PFSK-1 (cell line): ENCODE measurements at regions not wholly inside any gene's neighbourhood (a gene's known extent, or its start where the extent isn't known, plus 50 kb on each side); places are given as distances from the start of the nearest gene placed in this dataset.

Experiments
- FOXP2 ChIP-seq: optimal IDR thresholded peaks from 2 replicates; pipeline ENCODE3; 2011; ENCODE audit warnings: borderline replicate concordance, control low read depth, inconsistent platforms; ENCODE audit not compliant: insufficient read depth; ENCODE audit errors: extremely low read length, extremely low read depth
- POLR2AphosphoS5 ChIP-seq: IDR thresholded peaks from 2 replicates; pipeline ENCODE4 v1.6.1; 2012; ENCODE audit warnings: low read depth, mild to moderate bottlenecking, control low read depth, low read length, moderate library complexity
- SIN3A ChIP-seq: IDR thresholded peaks from 2 replicates; pipeline ENCODE4 v1.6.1; 2012; ENCODE audit warnings: mild to moderate bottlenecking, low read length, moderate library complexity, borderline replicate concordance; ENCODE audit not compliant: insufficient read depth
- TAF1 ChIP-seq: IDR thresholded peaks from 2 replicates; pipeline ENCODE4 v1.6.1; 2012; ENCODE audit warnings: low read length, control low read depth, borderline replicate concordance; ENCODE audit not compliant: insufficient read depth
- TF ChIP-seq, protein P1 (sequence below), 2 experiments: IDR thresholded peaks; 2 replicates each; pipeline versions ENCODE4 v1.6.1 to v1.8.0; 2011 to 2012; ENCODE audit warnings: low read depth in 2 of 2, low read length in 2 of 2, control low read depth in 1 of 2, inconsistent platforms in 1 of 2, mild to moderate bottlenecking in 1 of 2, moderate library complexity in 1 of 2; ENCODE audit not compliant: insufficient read depth in 1 of 2

DNA sequence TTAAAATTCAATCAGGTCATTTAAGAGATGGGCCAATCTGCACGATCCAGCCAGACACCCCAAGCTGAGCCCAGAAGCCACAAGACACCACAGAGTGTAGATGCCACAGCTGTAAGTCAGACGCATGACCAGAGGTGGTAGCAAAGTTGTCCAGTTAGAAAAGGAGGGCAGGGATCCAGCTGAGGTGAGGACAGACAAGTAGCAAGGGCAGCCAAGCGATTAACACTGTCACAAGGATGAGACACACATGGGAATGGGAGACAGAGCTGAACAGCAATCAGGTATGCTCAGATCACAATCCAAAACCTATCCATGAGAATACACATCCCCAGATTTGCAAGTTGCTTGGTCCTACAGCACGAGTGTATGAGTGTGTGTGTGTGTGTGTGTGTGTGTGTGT lies 143.4 kb upstream of the STK17B start:
- TF ChIP-seq TAF1 = no peak
- no peak for TF ChIP-seq FOXP2
- TF ChIP-seq SIN3A = no peak

DNA sequence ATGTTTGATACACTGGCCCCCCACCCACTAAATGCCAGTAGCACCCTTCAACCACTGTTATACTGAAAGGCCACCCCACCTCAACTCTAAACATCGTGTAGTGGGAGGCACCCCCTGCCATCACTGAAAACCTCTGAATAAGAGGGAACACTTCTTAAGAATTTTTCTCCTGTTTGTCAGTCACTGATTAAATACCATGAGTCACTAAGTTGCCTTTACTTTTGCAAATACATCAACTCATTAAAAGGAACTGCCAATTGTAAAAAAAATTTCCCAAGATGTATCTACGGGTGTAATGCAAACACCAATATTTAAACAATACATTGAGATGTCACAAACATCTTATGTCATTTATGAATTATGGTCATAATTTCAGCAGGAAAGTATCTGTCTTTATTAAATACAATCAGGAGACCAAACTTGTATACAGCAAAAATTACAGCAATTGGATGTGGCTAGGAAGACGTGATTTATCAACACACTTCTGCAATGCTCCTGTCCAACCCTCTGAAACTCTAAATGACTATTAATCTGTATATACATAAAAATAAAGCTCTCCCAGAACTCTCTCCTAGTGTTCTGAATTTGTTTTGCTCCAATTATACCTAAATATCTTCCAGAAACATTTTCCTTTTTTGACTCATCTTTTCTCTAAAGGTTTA lies 144.1 kb upstream of the STK17B start:
- TF ChIP-seq, protein P1, sequence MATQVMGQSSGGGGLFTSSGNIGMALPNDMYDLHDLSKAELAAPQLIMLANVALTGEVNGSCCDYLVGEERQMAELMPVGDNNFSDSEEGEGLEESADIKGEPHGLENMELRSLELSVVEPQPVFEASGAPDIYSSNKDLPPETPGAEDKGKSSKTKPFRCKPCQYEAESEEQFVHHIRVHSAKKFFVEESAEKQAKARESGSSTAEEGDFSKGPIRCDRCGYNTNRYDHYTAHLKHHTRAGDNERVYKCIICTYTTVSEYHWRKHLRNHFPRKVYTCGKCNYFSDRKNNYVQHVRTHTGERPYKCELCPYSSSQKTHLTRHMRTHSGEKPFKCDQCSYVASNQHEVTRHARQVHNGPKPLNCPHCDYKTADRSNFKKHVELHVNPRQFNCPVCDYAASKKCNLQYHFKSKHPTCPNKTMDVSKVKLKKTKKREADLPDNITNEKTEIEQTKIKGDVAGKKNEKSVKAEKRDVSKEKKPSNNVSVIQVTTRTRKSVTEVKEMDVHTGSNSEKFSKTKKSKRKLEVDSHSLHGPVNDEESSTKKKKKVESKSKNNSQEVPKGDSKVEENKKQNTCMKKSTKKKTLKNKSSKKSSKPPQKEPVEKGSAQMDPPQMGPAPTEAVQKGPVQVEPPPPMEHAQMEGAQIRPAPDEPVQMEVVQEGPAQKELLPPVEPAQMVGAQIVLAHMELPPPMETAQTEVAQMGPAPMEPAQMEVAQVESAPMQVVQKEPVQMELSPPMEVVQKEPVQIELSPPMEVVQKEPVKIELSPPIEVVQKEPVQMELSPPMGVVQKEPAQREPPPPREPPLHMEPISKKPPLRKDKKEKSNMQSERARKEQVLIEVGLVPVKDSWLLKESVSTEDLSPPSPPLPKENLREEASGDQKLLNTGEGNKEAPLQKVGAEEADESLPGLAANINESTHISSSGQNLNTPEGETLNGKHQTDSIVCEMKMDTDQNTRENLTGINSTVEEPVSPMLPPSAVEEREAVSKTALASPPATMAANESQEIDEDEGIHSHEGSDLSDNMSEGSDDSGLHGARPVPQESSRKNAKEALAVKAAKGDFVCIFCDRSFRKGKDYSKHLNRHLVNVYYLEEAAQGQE (IDR thresholded peaks at IDR 0.05; ENCODE audit: insufficient read depth in 1 of 2, low read depth in 2 of 2, low read length in 2 of 2) = no peak
- TF ChIP-seq POLR2AphosphoS5 = no peak
- no peak for TF ChIP-seq TAF1

DNA sequence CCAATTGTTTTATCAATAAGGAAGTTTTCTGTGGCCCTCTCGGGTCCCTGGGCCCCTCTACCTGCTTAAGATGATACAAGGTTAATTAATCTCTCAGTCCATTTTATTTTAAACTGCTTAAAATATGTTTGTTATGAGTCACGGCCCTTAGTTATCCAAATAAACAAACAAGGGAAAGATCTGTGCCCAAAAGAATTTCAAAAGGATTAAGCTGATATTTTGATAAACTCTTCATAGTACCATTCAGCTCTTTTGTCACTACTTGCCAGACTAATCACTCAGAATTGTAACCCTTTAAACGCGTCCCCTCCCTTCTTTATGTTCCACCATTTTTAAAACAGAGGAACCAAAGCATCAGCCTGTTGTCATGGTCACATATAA lies 144.7 kb upstream of the STK17B start:
- TF ChIP-seq SIN3A (no peak), FOXP2 (no peak), POLR2AphosphoS5 (no peak), TAF1 (no peak)
- TF ChIP-seq, protein P1 (IDR thresholded peaks at IDR 0.05; ENCODE audit: insufficient read depth in 1 of 2, low read depth in 2 of 2, low read length in 2 of 2) = no peak

DNA sequence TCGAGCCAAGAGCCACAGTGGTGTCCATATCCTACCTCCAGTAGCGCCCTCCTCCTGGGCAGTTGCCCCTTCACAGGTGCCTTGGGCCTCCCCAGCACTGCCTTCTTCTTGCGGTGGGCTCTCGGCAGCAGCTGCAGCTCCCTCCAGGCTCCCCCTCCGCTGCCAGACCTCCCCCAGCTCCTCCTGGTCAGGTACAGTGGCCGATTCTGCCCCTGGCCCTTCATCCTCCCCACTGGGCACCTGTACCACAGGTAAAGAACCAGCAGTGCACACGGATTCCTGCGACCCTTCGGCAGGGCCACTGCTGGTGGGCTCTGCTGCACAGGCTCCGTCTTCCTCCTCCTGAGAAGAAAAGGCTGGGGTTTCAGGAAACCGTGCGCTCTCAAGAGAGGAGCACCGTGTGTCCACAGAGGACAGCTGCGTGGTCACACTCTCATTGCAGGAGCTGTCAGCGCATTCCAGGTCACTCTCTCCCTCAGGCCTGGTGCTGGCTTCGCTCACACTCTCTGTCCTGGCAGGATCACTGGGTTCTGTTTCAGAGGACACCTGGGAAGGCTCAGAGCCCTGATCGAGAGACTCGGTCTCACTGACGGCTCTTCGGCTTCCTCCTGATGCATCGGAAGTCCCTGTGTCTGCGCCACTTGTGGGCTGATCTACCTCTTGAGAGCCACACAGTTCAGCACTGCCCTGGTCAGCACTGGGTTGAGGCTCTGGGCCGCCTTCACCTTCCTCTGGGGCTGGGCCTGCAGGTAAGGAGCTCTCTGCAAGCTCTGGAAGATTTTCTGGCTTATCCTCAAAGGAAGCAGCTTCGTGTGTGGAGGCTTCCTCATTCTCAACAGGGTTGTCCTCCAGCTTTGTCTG lies 147.4 kb upstream of the STK17B start:
- TF ChIP-seq FOXP2 (no peak), POLR2AphosphoS5 (no peak), SIN3A (no peak), TAF1 (no peak)
- TF ChIP-seq, protein P1 (IDR thresholded peaks at IDR 0.05; ENCODE audit: insufficient read depth in 1 of 2, low read depth in 2 of 2, low read length in 2 of 2) = no peak

DNA sequence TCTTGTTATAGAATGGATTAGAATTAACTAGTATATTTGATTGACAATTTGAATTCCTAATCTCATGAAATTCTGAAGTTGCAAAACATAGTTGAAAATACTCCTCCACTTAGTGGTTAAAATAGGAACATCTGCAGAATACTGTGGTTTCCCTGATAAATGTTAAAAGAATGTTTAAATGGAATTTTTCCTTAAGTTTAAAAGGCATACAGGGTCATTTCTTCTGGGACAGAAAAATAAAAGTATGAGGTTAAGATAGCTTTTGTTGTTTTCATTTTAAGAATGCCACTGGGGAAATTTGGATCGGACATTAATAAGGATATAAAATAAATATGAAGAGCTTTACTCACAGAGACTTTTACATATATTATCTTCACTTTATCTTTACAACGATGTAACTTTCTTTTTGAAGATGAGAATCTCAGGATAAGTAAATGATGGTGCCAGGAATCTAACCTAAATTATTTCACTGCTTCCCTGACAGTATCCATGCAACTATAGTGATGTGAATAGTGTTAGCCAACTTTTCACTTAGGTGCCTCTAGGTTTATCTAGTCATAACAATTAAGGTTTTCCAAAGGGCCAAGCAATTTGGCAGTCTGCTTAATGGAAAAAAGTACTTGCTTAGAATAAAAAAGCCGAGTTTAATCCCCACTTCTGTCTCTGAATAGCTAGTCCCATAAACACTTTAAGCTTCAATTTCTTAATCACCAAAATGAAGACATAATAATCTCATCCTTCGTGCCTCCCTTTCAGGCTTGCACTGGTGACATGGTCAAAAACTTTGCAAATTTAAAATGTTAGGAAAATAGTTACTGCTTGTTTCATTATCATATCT lies 151.8 kb upstream of the STK17B start:
- TF ChIP-seq TAF1 (no peak), POLR2AphosphoS5 (no peak), SIN3A (no peak), FOXP2 (no peak)
- TF ChIP-seq, protein P1 (IDR thresholded peaks at IDR 0.05; ENCODE audit: insufficient read depth in 1 of 2, low read depth in 2 of 2, low read length in 2 of 2) = no peak
